H9 (cell line): ENCODE measurements at regions not wholly inside any gene's neighbourhood (a gene's known extent, or its start where the extent isn't known, plus 50 kb on each side); places are given as distances from the start of the nearest gene placed in this dataset.

Experiments
- DNase-seq: peaks from one replicate; pipeline ENCODE4 v3.0.0-alpha.2; 2017
- H2AFZ ChIP-seq: one replicate; pipeline ENCODE4 v1.6.1; 2013; ENCODE audit warnings: mild to moderate bottlenecking, low read length, control low read depth, moderate library complexity
- H2AK5ac ChIP-seq: 2 replicates; pipeline ENCODE4 v1.6.1; 2013; ENCODE audit warnings: low read length, control low read depth, mixed read lengths; ENCODE audit not compliant: insufficient read length
- H2BK120ac ChIP-seq: one replicate; pipeline ENCODE4 v1.6.1; 2013; ENCODE audit warnings: low read depth, mild to moderate bottlenecking, low read length, control low read depth, inconsistent platforms; ENCODE audit not compliant: poor library complexity, severe bottlenecking
- H2BK12ac ChIP-seq: 2 replicates; pipeline ENCODE4 v1.6.1; 2013; ENCODE audit warnings: low read length, control low read depth, mixed read lengths, low read depth; ENCODE audit not compliant: insufficient read length
- H2BK15ac ChIP-seq: 2 replicates; pipeline ENCODE4 v1.6.1; 2013; ENCODE audit warnings: low read depth, low read length, control low read depth
- H2BK20ac ChIP-seq: one replicate; pipeline ENCODE4 v1.6.1; 2013; ENCODE audit warnings: low read depth, mild to moderate bottlenecking, low read length, control low read depth, inconsistent platforms; ENCODE audit not compliant: poor library complexity, severe bottlenecking
- H2BK5ac ChIP-seq: 2 replicates; pipeline ENCODE4 v1.6.1; 2013; ENCODE audit warnings: low read length, control low read depth, mixed read lengths; ENCODE audit not compliant: insufficient read length
- H3K14ac ChIP-seq: 2 replicates; pipeline ENCODE4 v1.6.1; 2013; ENCODE audit warnings: low read length, control low read depth; ENCODE audit not compliant: insufficient read depth
- H3K18ac ChIP-seq: 2 replicates; pipeline ENCODE4 v1.6.1; 2013; ENCODE audit warnings: low read depth, mild to moderate bottlenecking, mixed read lengths, low read length, control low read depth; ENCODE audit not compliant: insufficient read length
- H3K23ac ChIP-seq: 2 replicates; pipeline ENCODE4 v1.6.1; 2013; ENCODE audit warnings: low read length, control low read depth, mixed read lengths, low read depth; ENCODE audit not compliant: insufficient read length
- H3K23me2 ChIP-seq: 2 replicates; pipeline ENCODE4 v1.6.1; 2013; ENCODE audit warnings: low read depth, mild to moderate bottlenecking, mixed read lengths, low read length, control low read depth; ENCODE audit not compliant: insufficient read length, poor library complexity, severe bottlenecking
- H3K27ac ChIP-seq: 2 replicates; pipeline ENCODE4 v1.5.1; 2013; ENCODE audit warnings: low read length, control low read depth, mixed read lengths, low read depth; ENCODE audit not compliant: insufficient read length
- H3K27me3 ChIP-seq: 2 replicates; pipeline ENCODE4 v1.6.1; 2013; ENCODE audit warnings: low read length, control low read depth, inconsistent platforms; ENCODE audit not compliant: insufficient read depth
- H3K4ac ChIP-seq: 2 replicates; pipeline ENCODE4 v1.6.1; 2013; ENCODE audit warnings: low read depth, mild to moderate bottlenecking, control low read depth, inconsistent platforms, low read length, moderate library complexity
- H3K4me1 ChIP-seq: 2 replicates; pipeline ENCODE4 v1.6.1; 2013; ENCODE audit warnings: low read length, control low read depth, inconsistent platforms; ENCODE audit not compliant: insufficient read depth
- H3K4me2 ChIP-seq: 2 replicates; pipeline ENCODE4 v1.6.1; 2013; ENCODE audit warnings: low read length, control low read depth, mixed read lengths; ENCODE audit not compliant: insufficient read length, insufficient read depth
- H3K56ac ChIP-seq: 2 replicates; pipeline ENCODE4 v1.6.1; 2013; ENCODE audit warnings: low read depth, mild to moderate bottlenecking, mixed read lengths, low read length, control low read depth; ENCODE audit not compliant: insufficient read length
- H3K79me1 ChIP-seq: 2 replicates; pipeline ENCODE4 v1.6.1; 2013; ENCODE audit warnings: low read depth, mild to moderate bottlenecking, moderate library complexity, low read length, control low read depth, inconsistent platforms; ENCODE audit not compliant: insufficient read depth, poor library complexity, severe bottlenecking
- H3K79me2 ChIP-seq: 2 replicates; pipeline ENCODE4 v1.6.1; 2013; ENCODE audit warnings: low read length, control low read depth, inconsistent platforms; ENCODE audit not compliant: insufficient read depth
- H3K9ac ChIP-seq: 2 replicates; pipeline ENCODE4 v1.6.1; 2013; ENCODE audit warnings: low read length, control low read depth, mixed read lengths; ENCODE audit not compliant: insufficient read length; ENCODE audit errors: extremely low read depth
- H3K9me3 ChIP-seq: one replicate; pipeline ENCODE4 v1.6.1; 2013; ENCODE audit warnings: low read depth, low read length, inconsistent platforms; ENCODE audit not compliant: control insufficient read depth
- H3T11ph ChIP-seq: one replicate; pipeline ENCODE4 v1.6.1; 2013; ENCODE audit warnings: mild to moderate bottlenecking, low read length, control low read depth, inconsistent platforms
- H4K20me1 ChIP-seq: one replicate; pipeline ENCODE4 v1.6.1; 2013; ENCODE audit not compliant: control insufficient read depth, insufficient read length, insufficient read depth
- H4K5ac ChIP-seq: 2 replicates; pipeline ENCODE4 v1.6.1; 2013; ENCODE audit warnings: low read depth, mild to moderate bottlenecking, mixed read lengths, low read length, control low read depth; ENCODE audit not compliant: insufficient read length
- H4K8ac ChIP-seq: replicated peaks from 2 replicates; pipeline ENCODE4 v1.6.1; 2013; ENCODE audit warnings: low read length, control low read depth, mixed read lengths, low read depth; ENCODE audit not compliant: insufficient read length
- H4K91ac ChIP-seq: 2 replicates; pipeline ENCODE4 v1.6.1; 2013; ENCODE audit warnings: low read depth, mild to moderate bottlenecking, moderate library complexity, mixed read lengths, low read length, control low read depth; ENCODE audit not compliant: insufficient read length
- H3K27ac Mint-ChIP-seq, 3 experiments: 2 replicates in 2 of 3; 3 replicates in 1 of 3; pipeline ENCODE4 v1.8.0; 2020 to 2021; ENCODE audit warnings: mixed read lengths in 3 of 3, mild to moderate bottlenecking in 1 of 3, moderate library complexity in 1 of 3
- H3K27me3 Mint-ChIP-seq: 2 replicates; pipeline ENCODE4 v1.8.0; 2021; ENCODE audit warnings: low read depth, mild to moderate bottlenecking, moderate library complexity, mixed read lengths
- H3K36me3 Mint-ChIP-seq, 3 experiments: 2 replicates in 2 of 3; 3 replicates in 1 of 3; pipeline ENCODE4 v1.8.0; 2020 to 2021; ENCODE audit warnings: low read depth in 3 of 3, mixed read lengths in 3 of 3; ENCODE audit not compliant: insufficient read depth in 1 of 3
- H3K4me1 Mint-ChIP-seq, 2 experiments: 2 replicates each; pipeline ENCODE4 v1.8.0; 2020; ENCODE audit warnings: mixed read lengths in 2 of 2
- H3K4me3 Mint-ChIP-seq, 2 experiments: 2 replicates in 1 of 2; 3 replicates in 1 of 2; pipeline ENCODE4 v1.8.0; 2020 to 2021; ENCODE audit warnings: mild to moderate bottlenecking in 2 of 2, mixed read lengths in 2 of 2, moderate library complexity in 1 of 2
- H3K9me3 Mint-ChIP-seq, 2 experiments: 2 replicates in 1 of 2; 3 replicates in 1 of 2; pipeline ENCODE4 v1.8.0; 2020; ENCODE audit warnings: mild to moderate bottlenecking in 2 of 2, mixed read lengths in 2 of 2, moderate library complexity in 1 of 2
- CTCF ChIP-seq: fragments of 200-600 bp; sonication (generic); conservative IDR thresholded peaks from 3 replicates; pipeline ENCODE4 v1.8.0; 2021; ENCODE audit warnings: antibody characterized with exemption, mild to moderate bottlenecking
- WGBS: extraction: QIAGEN DNeasy Blood & Tissue Kit; methylation state at CpG from one replicate; pipeline ENCODE4 v1.1.7; 2013; ENCODE audit warnings: missing lambda C conversion rate, low lambda C conversion rate, mixed read lengths; ENCODE audit not compliant: insufficient read length; ENCODE audit errors: extremely low coverage; 5-methylcytosine and 5-hydroxymethylcytosine counted together

GRCh38 chr16:60279061-60279665 lies 1545.0 kb upstream of the GOT2 start:
- no peak overlapping the region for H2BK12ac ChIP-seq
- no peaks in the 10 kb centered on the region for H3K79me2 ChIP-seq
- no peak overlapping the region for H3K18ac ChIP-seq
- no peak overlapping the region for H3T11ph ChIP-seq
- no peaks in the 10 kb centered on the region for H3K9me3 ChIP-seq
- no peaks in the 10 kb centered on the region for H3K27me3 ChIP-seq
- WGBS = no CpG with 5 or more reads among the region's 11 CpGs
- no peak overlapping the region for H3K14ac ChIP-seq
- no peak overlapping the region for H3K27ac ChIP-seq
- Mint-ChIP-seq H3K4me3 (no peak overlapping the region), H3K4me1 (0 out of 4 replicates have a peak, but pooled peaks cover 3 to 6% of the 10 kb centered on the region in 2 experiments), H3K27ac (no peak overlapping the region; a peak in 1 of 7 replicates), H3K9me3 (no peaks in the 10 kb centered on the region), H3K27me3 (no peaks in the 10 kb centered on the region; the same call in 1 of the 2 replicates), H3K36me3 (no peaks in the 10 kb centered on the region)
- H3K23me2 ChIP-seq = no peaks in the 10 kb centered on the region
- no peak overlapping the region for H2AFZ ChIP-seq
- H2BK15ac ChIP-seq = no peak overlapping the region
- H2BK5ac ChIP-seq = no peak overlapping the region
- H3K56ac ChIP-seq = no peak overlapping the region
- no peak overlapping the region for H3K23ac ChIP-seq
- no peak for DNase-seq
- TF ChIP-seq CTCF = no peak
- no peak overlapping the region for H2BK120ac ChIP-seq
- no peaks in the 10 kb centered on the region for H4K20me1 ChIP-seq
- no peak overlapping the region for H3K4ac ChIP-seq
- H4K5ac ChIP-seq = no peak overlapping the region
- no peak overlapping the region for H2BK20ac ChIP-seq
- H2AK5ac ChIP-seq = no peak overlapping the region
- H4K91ac ChIP-seq = no peak overlapping the region
- H3K4me1 ChIP-seq = no peaks in the 10 kb centered on the region
- H4K8ac ChIP-seq = no peak overlapping the region
- no peaks in the 10 kb centered on the region for H3K79me1 ChIP-seq
- H3K4me2 ChIP-seq = no peak overlapping the region
- no peak overlapping the region for H3K9ac ChIP-seq
